Loucy (cell line): ENCODE measurements at regions not wholly inside any gene's neighbourhood (a gene's known extent, or its start where the extent isn't known, plus 50 kb on each side); places are given as distances from the start of the nearest gene placed in this dataset.

Source experiments
- CTCF ChIP-seq: fragments of 200-600 bp; sonication (generic); conservative IDR thresholded peaks from 2 replicates; pipeline ENCODE4 v1.5.1; 2014; ENCODE audit warnings: mild to moderate bottlenecking, antibody characterized with exemption, low read length
- EZH2phosphoT487 ChIP-seq: fragments of 200-600 bp; IDR thresholded peaks from 2 replicates; pipeline ENCODE4 v1.6.1; 2018; ENCODE audit warnings: antibody characterized with exemption, mild to moderate bottlenecking, moderate library complexity, borderline replicate concordance

GRCh38 chr5:158152136-158152535, 293.2 kb upstream of the CLINT1 start:
- TF ChIP-seq EZH2phosphoT487 (no peak), CTCF (no peak)
